Liver (tissue), 8 donors: ENCODE measurements at regions not wholly inside any gene's neighbourhood (a gene's known extent, or its start where the extent isn't known, plus 50 kb on each side); places are given as distances from the start of the nearest gene placed in this dataset.

Source experiments
- DNase-seq: peaks from one replicate; pipeline ENCODE4 v3.0.0-alpha.2; 2017; ENCODE audit warnings: low spot score
- H3K27ac ChIP-seq, 2 donors: one replicate each; pipeline ENCODE4 v1.7.0; 2013; ENCODE audit warnings: inconsistent platforms in 2 of 2, low read length in 2 of 2, control low read depth in 1 of 2, low read depth in 1 of 2, mild to moderate bottlenecking in 1 of 2
- H3K27me3 ChIP-seq, 4 donors: one replicate each; pipeline versions ENCODE4 v1.6.1 to v1.7.0; 2013; ENCODE audit warnings: low read length in 3 of 4, inconsistent platforms in 1 of 4, mild to moderate bottlenecking in 1 of 4, moderate library complexity in 1 of 4; ENCODE audit not compliant: control insufficient read depth in 4 of 4, insufficient read depth in 4 of 4
- H3K36me3 ChIP-seq, 4 donors: one replicate each; pipeline versions ENCODE4 v1.6.1 to v1.7.0; 2013; ENCODE audit warnings: low read length in 3 of 4, mild to moderate bottlenecking in 3 of 4, low read depth in 1 of 4, moderate library complexity in 1 of 4; ENCODE audit not compliant: control insufficient read depth in 4 of 4, insufficient read depth in 3 of 4
- H3K4me1 ChIP-seq, 4 donors: one replicate each; pipeline versions ENCODE4 v1.6.1 to v1.7.0; 2013; ENCODE audit warnings: low read length in 3 of 4, mild to moderate bottlenecking in 3 of 4, moderate library complexity in 1 of 4; ENCODE audit not compliant: control insufficient read depth in 4 of 4, insufficient read depth in 4 of 4
- H3K4me3 ChIP-seq, 3 donors: one replicate each; pipeline versions ENCODE4 v1.6.1 to v1.7.0; 2013; ENCODE audit warnings: low read length in 3 of 3, control low read depth in 1 of 3, low read depth in 1 of 3, mild to moderate bottlenecking in 1 of 3
- H3K9ac ChIP-seq, 2 donors: one replicate each; pipeline ENCODE4 v1.7.0; 2013; ENCODE audit warnings: low read length in 2 of 2, mild to moderate bottlenecking in 2 of 2, moderate library complexity in 2 of 2, control low read depth in 1 of 2, low read depth in 1 of 2
- H3K9me3 ChIP-seq, 4 donors: one replicate each; pipeline versions ENCODE4 v1.6.1 to v1.7.0; 2013; ENCODE audit warnings: low read length in 3 of 4; ENCODE audit not compliant: control insufficient read depth in 4 of 4
- CTCF ChIP-seq: fragments of 150-350 bp; IDR thresholded peaks from 2 replicates; pipeline ENCODE4 v1.5.1; 2017; ENCODE audit warnings: improper control_type of control experiment, low read depth, low read length; ENCODE audit not compliant: missing input control
- FOXA2 ChIP-seq: IDR thresholded peaks from 2 replicates; pipeline ENCODE4 v1.6.1; 2016; ENCODE audit warnings: antibody characterized with exemption
- HNF4A ChIP-seq, 2 donors: conservative IDR thresholded peaks; 2 replicates each; pipeline ENCODE4 v1.6.1; 2016; ENCODE audit warnings: antibody characterized with exemption in 2 of 2, mild to moderate bottlenecking in 2 of 2
- HNF4G ChIP-seq: IDR thresholded peaks from 2 replicates; pipeline ENCODE4 v1.6.1; 2016; ENCODE audit warnings: antibody characterized with exemption
- JUND ChIP-seq, 2 donors: IDR thresholded peaks; 2 replicates each; pipeline ENCODE4 v1.6.1; 2016; ENCODE audit warnings: antibody characterized with exemption in 2 of 2
- TAF1 ChIP-seq: conservative IDR thresholded peaks from 2 replicates; pipeline ENCODE4 v1.6.1; 2016; ENCODE audit warnings: antibody characterized with exemption, mild to moderate bottlenecking
- WGBS: extraction: QIAGEN DNeasy Blood & Tissue Kit; methylation state at CpG from one replicate; pipeline ENCODE4 v1.1.7; 2013; 5-methylcytosine and 5-hydroxymethylcytosine counted together
- TF ChIP-seq, protein P1 (sequence below): IDR thresholded peaks from 2 replicates; pipeline ENCODE4 v1.6.1; 2016; ENCODE audit warnings: antibody characterized with exemption, mild to moderate bottlenecking
- donor health status: healthy.
- donor health status: healthy.
- donor health status: healthy.
- donor health status: healthy.
- donor health status: healthy.

GRCh38 chr1:166671627-166672026 lies 167.6 kb upstream of the POGK start:
- no peak for TF ChIP-seq CTCF
- no peak for DNase-seq
- Histone ChIP-seq H3K9ac (no peak overlapping the region), H3K4me3 (no peak overlapping the region), H3K4me1 (peaks cover 0 to 1% (median 0%) of the 10 kb centered on the region in 4 donors), H3K27ac (no peak overlapping the region), H3K27me3 (no peaks in the 10 kb centered on the region), H3K9me3 (peaks cover 0 to 3% (median 0%) of the 10 kb centered on the region in 4 donors), H3K36me3 (no peaks in the 10 kb centered on the region)
- WGBS = 70% methylated on average over 3 of the region's 3 CpGs

- Histone ChIP-seq H3K4me3 (no peak overlapping the region), H3K27ac (no peak overlapping the region), H3K4me1 (peaks cover 0 to 1% (median 0%) of the 10 kb centered on the region in 4 donors), H3K9me3 (peaks cover 0 to 3% (median 0%) of the 10 kb centered on the region in 4 donors), H3K27me3 (no peaks in the 10 kb centered on the region), H3K9ac (no peak overlapping the region), H3K36me3 (no peaks in the 10 kb centered on the region)
- no peak for TF ChIP-seq FOXA2
- TF ChIP-seq HNF4G = no peak
- 69% methylated on average over 2 of the region's 2 CpGs for WGBS
- DNase-seq = no peak
Observed at GRCh38 chr1:166673722-166674121, 165.6 kb upstream of the POGK start.

DNA sequence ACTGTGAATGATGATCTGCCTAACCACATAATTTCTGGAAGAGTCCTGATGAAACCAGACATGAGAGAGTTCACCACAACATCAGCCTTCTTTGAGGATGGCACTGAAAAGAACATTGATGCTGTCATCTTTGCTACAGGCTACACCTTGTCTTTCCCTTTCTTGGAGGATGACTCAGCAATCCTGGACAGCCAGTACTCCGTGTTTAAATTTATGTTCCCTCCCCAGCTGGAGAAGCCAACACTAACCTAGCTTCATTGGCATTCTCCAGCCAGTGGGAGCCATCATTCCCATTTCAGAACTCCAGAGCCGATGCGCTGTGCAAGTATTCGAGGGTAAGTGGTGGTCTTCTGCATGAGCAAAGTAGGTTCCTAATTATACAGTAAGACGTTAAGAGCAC lies 164.1 kb upstream of the POGK start:
- Histone ChIP-seq H3K36me3 (no peaks in the 10 kb centered on the region), H3K27ac (no peak overlapping the region), H3K4me3 (no peak overlapping the region), H3K4me1 (peaks cover 0 to 1% (median 0%) of the 10 kb centered on the region in 4 donors), H3K9ac (no peak overlapping the region), H3K9me3 (no peaks in the 10 kb centered on the region), H3K27me3 (peaks cover 0 to 2% (median 0%) of the 10 kb centered on the region in 4 donors)
- no peak for TF ChIP-seq HNF4A (conservative IDR thresholded peaks at IDR 0.05)
- TF ChIP-seq, protein P1, sequence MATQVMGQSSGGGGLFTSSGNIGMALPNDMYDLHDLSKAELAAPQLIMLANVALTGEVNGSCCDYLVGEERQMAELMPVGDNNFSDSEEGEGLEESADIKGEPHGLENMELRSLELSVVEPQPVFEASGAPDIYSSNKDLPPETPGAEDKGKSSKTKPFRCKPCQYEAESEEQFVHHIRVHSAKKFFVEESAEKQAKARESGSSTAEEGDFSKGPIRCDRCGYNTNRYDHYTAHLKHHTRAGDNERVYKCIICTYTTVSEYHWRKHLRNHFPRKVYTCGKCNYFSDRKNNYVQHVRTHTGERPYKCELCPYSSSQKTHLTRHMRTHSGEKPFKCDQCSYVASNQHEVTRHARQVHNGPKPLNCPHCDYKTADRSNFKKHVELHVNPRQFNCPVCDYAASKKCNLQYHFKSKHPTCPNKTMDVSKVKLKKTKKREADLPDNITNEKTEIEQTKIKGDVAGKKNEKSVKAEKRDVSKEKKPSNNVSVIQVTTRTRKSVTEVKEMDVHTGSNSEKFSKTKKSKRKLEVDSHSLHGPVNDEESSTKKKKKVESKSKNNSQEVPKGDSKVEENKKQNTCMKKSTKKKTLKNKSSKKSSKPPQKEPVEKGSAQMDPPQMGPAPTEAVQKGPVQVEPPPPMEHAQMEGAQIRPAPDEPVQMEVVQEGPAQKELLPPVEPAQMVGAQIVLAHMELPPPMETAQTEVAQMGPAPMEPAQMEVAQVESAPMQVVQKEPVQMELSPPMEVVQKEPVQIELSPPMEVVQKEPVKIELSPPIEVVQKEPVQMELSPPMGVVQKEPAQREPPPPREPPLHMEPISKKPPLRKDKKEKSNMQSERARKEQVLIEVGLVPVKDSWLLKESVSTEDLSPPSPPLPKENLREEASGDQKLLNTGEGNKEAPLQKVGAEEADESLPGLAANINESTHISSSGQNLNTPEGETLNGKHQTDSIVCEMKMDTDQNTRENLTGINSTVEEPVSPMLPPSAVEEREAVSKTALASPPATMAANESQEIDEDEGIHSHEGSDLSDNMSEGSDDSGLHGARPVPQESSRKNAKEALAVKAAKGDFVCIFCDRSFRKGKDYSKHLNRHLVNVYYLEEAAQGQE = no peak
- TF ChIP-seq JUND (IDR thresholded peaks at IDR 0.05) = no peak
- no peak for TF ChIP-seq CTCF
- no peak for TF ChIP-seq TAF1
- no peak for DNase-seq
- 75% methylated on average over 5 of the region's 5 CpGs for WGBS
